ENCODE measurements at regions not wholly inside any gene's neighbourhood (a gene's known extent, or its start where the extent isn't known, plus 50 kb on each side); places are given as distances from the start of the nearest gene placed in this dataset.

DNA sequence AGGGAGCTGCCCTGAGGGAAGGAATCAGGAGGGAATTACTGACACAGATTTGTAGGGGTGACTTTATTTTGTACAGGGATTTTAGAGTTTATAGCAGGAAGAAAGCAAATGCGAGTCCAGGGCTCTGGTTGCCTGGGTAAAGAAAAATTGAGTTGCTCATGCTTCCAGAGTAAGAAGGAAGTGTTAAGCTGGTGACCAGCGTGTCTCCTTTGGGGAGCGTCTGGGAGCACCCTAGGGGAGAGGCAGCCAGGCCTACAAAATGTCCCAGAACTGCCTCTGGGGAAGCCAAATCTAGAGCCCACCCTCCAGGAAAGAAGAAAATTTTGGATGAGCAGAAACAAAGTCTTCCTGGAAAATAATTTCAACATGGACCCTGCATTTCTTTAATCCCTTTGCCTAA lies 147.0 kb downstream of the VAPA start:
- H3K27me3 ChIP-seq (ENCODE audit: control insufficient read depth in 2 of 2, insufficient read depth in 2 of 2, low read length in 2 of 2) = no peaks in the 10 kb centered on the region
- H3K9me3 ChIP-seq (ENCODE audit: control insufficient read depth in 2 of 3, low read length in 3 of 3) = no peaks in the 10 kb centered on the region
- ChIA-PET POLR2A (no interaction called here), CTCF (no interaction called here)
- Mint-ChIP-seq H3K4me3 (no peak overlapping the region), H3K36me3 (no peaks in the 10 kb centered on the region), H3K27ac (no peak overlapping the region), H3K4me1 (peaks cover 0 to 4% (median 0%) of the 10 kb centered on the region in 7 donors), H3K9me3 (no peaks in the 10 kb centered on the region), H3K27me3 (peaks cover 3 to 8% (median 5%) of the 10 kb centered on the region in 5 donors)
- DNase-seq = no peak
- H3K4me1 ChIP-seq (ENCODE audit: control insufficient read depth in 2 of 2, insufficient read depth in 2 of 2, low read length in 2 of 2) = no peaks in the 10 kb centered on the region
- no peak for ATAC-seq
- no peaks in the 10 kb centered on the region for H3K36me3 ChIP-seq (ENCODE audit: control insufficient read depth in 2 of 3, insufficient read depth in 3 of 3, low read length in 3 of 3)
- H3K4me3 ChIP-seq (ENCODE audit: low read length) = no peak overlapping the region
- H3K27ac ChIP-seq (ENCODE audit: low read depth, low read length) = no peak overlapping the region
- intact Hi-C loops (cut with micrococcal nuclease) = no loop called here

DNA sequence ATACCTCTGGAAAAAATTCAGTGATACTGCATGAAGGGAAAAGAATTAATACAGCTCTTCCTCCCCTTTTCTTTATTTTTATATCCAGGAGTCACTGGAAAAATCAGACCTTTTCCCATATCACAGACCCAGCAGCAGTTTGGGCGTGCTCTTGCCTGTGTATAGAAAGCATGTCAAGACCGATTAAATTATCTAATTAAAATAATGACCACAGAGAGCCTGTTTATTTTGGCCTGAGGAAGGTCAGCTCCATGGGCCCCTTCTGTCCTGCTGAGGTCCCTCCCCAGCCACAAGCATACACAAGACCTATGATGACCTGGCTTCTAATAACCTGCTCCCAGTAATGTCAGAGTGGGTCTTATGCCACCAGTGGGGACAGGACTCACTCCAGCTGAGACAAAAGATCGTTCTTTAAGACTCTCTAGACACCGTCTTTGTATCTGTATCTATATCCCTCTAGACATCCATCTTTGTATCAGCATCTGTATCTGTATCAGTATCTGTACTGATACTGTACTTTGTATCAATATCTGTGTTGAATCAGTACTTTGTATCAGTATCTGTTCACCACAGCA lies 147.8 kb downstream of the VAPA start:
- no peaks in the 10 kb centered on the region for H3K27me3 ChIP-seq (ENCODE audit: control insufficient read depth in 2 of 2, insufficient read depth in 2 of 2, low read length in 2 of 2)
- H3K4me3 ChIP-seq (ENCODE audit: low read length) = no peak overlapping the region
- H3K27ac ChIP-seq (ENCODE audit: low read depth, low read length) = no peak overlapping the region
- no peaks in the 10 kb centered on the region for H3K36me3 ChIP-seq (ENCODE audit: control insufficient read depth in 2 of 3, insufficient read depth in 3 of 3, low read length in 3 of 3)
- no peak overlapping the region for H3K27ac Mint-ChIP-seq
- no peak overlapping the region for H3K4me3 Mint-ChIP-seq
- intact Hi-C loops (cut with micrococcal nuclease) = no loop called here
- ChIA-PET POLR2A (no interaction called here), CTCF (no interaction called here)
- H3K9me3 ChIP-seq (ENCODE audit: control insufficient read depth in 2 of 3, low read length in 3 of 3) = no peaks in the 10 kb centered on the region
- no peak for DNase-seq
- peaks cover 3 to 8% (median 5%) of the 10 kb centered on the region in 5 donors for H3K27me3 Mint-ChIP-seq
- no peaks in the 10 kb centered on the region for H3K4me1 ChIP-seq (ENCODE audit: control insufficient read depth in 2 of 2, insufficient read depth in 2 of 2, low read length in 2 of 2)
- H3K4me1 Mint-ChIP-seq = peaks cover 0 to 4% (median 0%) of the 10 kb centered on the region in 7 donors
- H3K36me3 Mint-ChIP-seq = no peaks in the 10 kb centered on the region
- no peaks in the 10 kb centered on the region for H3K9me3 Mint-ChIP-seq
- ATAC-seq = no peak

DNA sequence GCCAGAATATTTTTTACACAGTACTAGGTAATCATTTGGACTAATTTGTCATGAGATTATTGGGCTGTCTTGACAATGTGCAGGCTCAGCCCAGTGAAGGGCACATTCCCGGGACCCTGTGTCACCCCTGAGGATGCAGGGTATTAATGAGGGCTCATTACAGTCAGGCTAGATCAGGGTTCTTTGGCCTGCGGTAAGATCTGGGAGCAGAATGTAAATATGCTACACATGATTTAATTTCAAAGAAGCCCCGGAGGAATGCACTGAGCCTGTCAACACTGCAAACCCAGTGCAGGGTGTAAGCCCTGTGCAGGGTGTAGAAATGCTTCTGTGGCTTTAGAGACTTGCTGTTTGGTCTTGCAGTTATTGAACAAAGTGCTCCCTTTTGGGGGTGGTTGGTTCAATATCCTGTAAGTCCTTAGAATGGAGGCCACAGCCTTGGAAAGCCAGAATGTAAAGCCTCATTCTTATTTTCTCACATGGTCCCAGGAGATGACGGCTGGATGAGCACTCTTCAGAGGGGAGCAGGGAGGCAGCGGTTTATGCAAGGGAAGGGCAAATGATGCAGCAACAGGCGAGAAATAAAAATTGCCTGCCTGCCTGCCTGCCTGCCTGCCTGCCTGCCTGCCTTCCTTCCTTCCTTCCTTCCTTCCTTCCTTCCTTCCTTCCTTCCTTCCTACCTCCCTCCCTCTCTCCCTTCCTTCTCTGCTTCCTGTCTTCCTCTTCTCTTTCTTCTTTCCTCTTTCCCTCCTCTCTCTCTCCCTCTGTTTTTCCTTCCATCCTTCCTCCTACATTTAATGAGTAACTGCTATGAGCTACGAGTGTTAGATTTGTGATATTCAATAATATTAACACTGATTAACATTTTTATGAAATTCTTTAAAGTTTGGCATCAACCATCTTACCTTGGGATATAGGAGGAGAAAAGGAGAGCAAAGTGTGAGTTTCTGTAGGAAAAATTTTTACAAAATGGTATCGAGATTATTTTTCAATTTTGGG lies 148.8 kb downstream of the VAPA start:
- no peaks in the 10 kb centered on the region for H3K36me3 Mint-ChIP-seq
- peaks cover 0 to 4% (median 0%) of the 10 kb centered on the region in 7 donors for H3K4me1 Mint-ChIP-seq
- no peak overlapping the region for H3K27ac Mint-ChIP-seq
- Histone ChIP-seq H3K9me3 (ENCODE audit: control insufficient read depth in 2 of 3, low read length in 3 of 3) (no peaks in the 10 kb centered on the region), H3K36me3 (ENCODE audit: control insufficient read depth in 2 of 3, insufficient read depth in 3 of 3, low read length in 3 of 3) (no peaks in the 10 kb centered on the region), H3K4me3 (ENCODE audit: low read length) (no peak overlapping the region), H3K27me3 (ENCODE audit: control insufficient read depth in 2 of 2, insufficient read depth in 2 of 2, low read length in 2 of 2) (no peaks in the 10 kb centered on the region), H3K27ac (ENCODE audit: low read depth, low read length) (no peak overlapping the region), H3K4me1 (ENCODE audit: control insufficient read depth in 2 of 2, insufficient read depth in 2 of 2, low read length in 2 of 2) (no peaks in the 10 kb centered on the region)
- ChIA-PET POLR2A (no interaction called here), CTCF (no interaction called here)
- peaks cover 3 to 8% (median 5%) of the 10 kb centered on the region in 5 donors for H3K27me3 Mint-ChIP-seq
- H3K9me3 Mint-ChIP-seq = no peaks in the 10 kb centered on the region
- no peak overlapping the region for H3K4me3 Mint-ChIP-seq
- ATAC-seq = no peak
- intact Hi-C loops (cut with micrococcal nuclease) = no loop called here
- DNase-seq = no peak

DNA sequence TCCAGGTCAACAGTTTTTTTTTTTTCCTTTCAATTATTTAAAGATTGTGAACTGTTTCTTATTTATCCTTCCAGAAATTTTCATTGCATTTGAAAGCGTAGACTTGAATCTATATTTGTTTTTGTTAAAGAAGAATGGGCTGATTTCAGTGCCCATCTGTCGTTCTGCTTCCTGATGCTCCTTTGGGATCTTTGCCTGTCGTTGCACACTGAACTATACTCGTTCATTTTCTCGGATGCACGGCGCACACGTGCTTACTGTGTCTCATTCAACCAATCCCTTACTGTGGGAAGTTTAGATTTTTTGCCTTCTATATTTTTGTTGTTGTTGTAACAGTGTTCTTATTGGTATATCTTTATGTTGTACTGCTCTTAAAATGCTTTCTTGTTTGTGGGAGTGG lies 149.7 kb downstream of the VAPA start:
- Mint-ChIP-seq H3K27me3 (peaks cover 5 to 12% (median 7%) of the 10 kb centered on the region in 5 donors), H3K27ac (no peak overlapping the region), H3K9me3 (no peaks in the 10 kb centered on the region), H3K4me1 (peaks cover 0 to 6% (median 0%) of the 10 kb centered on the region in 7 donors), H3K4me3 (no peak overlapping the region), H3K36me3 (no peaks in the 10 kb centered on the region)
- CTCF ChIA-PET = no interaction called here
- Histone ChIP-seq H3K27ac (ENCODE audit: low read depth, low read length) (no peak overlapping the region), H3K4me3 (ENCODE audit: low read length) (no peak overlapping the region), H3K27me3 (ENCODE audit: control insufficient read depth in 2 of 2, insufficient read depth in 2 of 2, low read length in 2 of 2) (no peaks in the 10 kb centered on the region), H3K36me3 (ENCODE audit: control insufficient read depth in 2 of 3, insufficient read depth in 3 of 3, low read length in 3 of 3) (no peaks in the 10 kb centered on the region), H3K9me3 (ENCODE audit: control insufficient read depth in 2 of 3, low read length in 3 of 3) (no peaks in the 10 kb centered on the region), H3K4me1 (ENCODE audit: control insufficient read depth in 2 of 2, insufficient read depth in 2 of 2, low read length in 2 of 2) (no peaks in the 10 kb centered on the region)
- intact Hi-C loops (cut with micrococcal nuclease) = no loop called here
- DNase-seq = no peak
- no peak for ATAC-seq
- POLR2A ChIA-PET = no interaction called here

DNA sequence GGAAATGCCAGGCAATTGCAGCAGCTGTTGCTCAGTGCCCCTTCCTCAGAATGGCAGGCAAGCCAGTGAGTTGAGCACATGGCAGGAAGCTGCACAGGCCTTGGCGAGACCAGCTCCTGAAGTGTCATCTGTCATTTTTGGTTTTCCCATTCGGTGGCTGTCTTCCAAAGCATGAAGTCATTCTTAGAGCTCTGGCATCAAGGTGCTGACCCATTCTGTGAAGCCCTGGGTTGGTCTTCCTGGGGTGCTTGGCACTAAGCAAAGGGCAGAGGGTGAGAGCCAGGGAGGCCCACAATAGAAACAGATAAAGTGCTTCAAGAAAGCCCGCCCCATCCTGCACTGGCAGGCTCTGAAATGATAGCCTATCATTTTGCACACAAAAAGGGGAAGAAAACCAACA lies 150.5 kb downstream of the VAPA start:
- CTCF ChIA-PET = no interaction called here
- no peaks in the 10 kb centered on the region for H3K27me3 ChIP-seq (ENCODE audit: control insufficient read depth in 2 of 2, insufficient read depth in 2 of 2, low read length in 2 of 2)
- no peak overlapping the region for H3K27ac ChIP-seq (ENCODE audit: low read depth, low read length)
- Mint-ChIP-seq H3K27me3 (peaks cover 5 to 20% (median 8%) of the 10 kb centered on the region in 5 donors), H3K9me3 (no peaks in the 10 kb centered on the region), H3K27ac (no peak overlapping the region), H3K4me3 (no peak overlapping the region), H3K36me3 (no peaks in the 10 kb centered on the region), H3K4me1 (peaks cover 0 to 6% (median 0%) of the 10 kb centered on the region in 7 donors)
- ATAC-seq (no peak), DNase-seq (no peak)
- H3K4me1 ChIP-seq (ENCODE audit: control insufficient read depth in 2 of 2, insufficient read depth in 2 of 2, low read length in 2 of 2) = no peaks in the 10 kb centered on the region
- POLR2A ChIA-PET = no interaction called here
- no peak overlapping the region for H3K4me3 ChIP-seq (ENCODE audit: low read length)
- H3K36me3 ChIP-seq (ENCODE audit: control insufficient read depth in 2 of 3, insufficient read depth in 3 of 3, low read length in 3 of 3) = no peaks in the 10 kb centered on the region
- intact Hi-C loops (cut with micrococcal nuclease) = no loop called here
- H3K9me3 ChIP-seq (ENCODE audit: control insufficient read depth in 2 of 3, low read length in 3 of 3) = no peaks in the 10 kb centered on the region

DNA sequence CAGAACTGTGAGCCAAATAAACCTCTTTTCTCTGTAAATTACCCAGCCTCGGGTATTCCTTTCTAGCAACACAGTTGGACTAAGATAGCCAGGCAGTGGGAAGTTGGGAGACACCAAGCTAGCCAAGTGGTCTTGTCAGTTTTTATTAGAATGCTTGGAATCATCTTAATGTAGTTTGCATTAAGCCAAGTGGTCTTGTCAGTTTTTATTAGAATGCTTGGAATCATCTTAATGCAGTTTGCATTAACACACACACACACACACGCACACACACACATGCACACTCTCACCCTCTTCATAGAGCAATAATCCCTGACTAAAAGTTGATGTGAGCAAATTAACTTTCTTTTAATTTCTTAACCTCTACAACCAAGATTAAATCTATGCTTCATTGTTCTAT lies 151.5 kb downstream of the VAPA start:
- DNase-seq = no peak
- Histone ChIP-seq H3K36me3 (ENCODE audit: control insufficient read depth in 2 of 3, insufficient read depth in 3 of 3, low read length in 3 of 3) (no peaks in the 10 kb centered on the region), H3K4me3 (ENCODE audit: low read length) (no peak overlapping the region), H3K4me1 (ENCODE audit: control insufficient read depth in 2 of 2, insufficient read depth in 2 of 2, low read length in 2 of 2) (no peaks in the 10 kb centered on the region), H3K9me3 (ENCODE audit: control insufficient read depth in 2 of 3, low read length in 3 of 3) (no peaks in the 10 kb centered on the region), H3K27ac (ENCODE audit: low read depth, low read length) (no peak overlapping the region), H3K27me3 (ENCODE audit: control insufficient read depth in 2 of 2, insufficient read depth in 2 of 2, low read length in 2 of 2) (no peaks in the 10 kb centered on the region)
- CTCF ChIA-PET = no interaction called here
- POLR2A ChIA-PET = no interaction called here
- Mint-ChIP-seq H3K27me3 (peaks cover 3 to 20% (median 7%) of the 10 kb centered on the region in 5 donors), H3K36me3 (no peaks in the 10 kb centered on the region), H3K4me3 (no peak overlapping the region), H3K4me1 (peaks cover 0 to 6% (median 0%) of the 10 kb centered on the region in 7 donors), H3K27ac (no peak overlapping the region), H3K9me3 (no peaks in the 10 kb centered on the region)
- no peak for ATAC-seq
- intact Hi-C loops (cut with micrococcal nuclease) = no loop called here

Measured in naive thymus-derived CD4-positive, alpha-beta T cell (primary cell).